Aorta (tissue), 5 donors: ENCODE measurements at regions not wholly inside any gene's neighbourhood (a gene's known extent, or its start where the extent isn't known, plus 50 kb on each side); places are given as distances from the start of the nearest gene placed in this dataset.

ENCODE experiments used
- ATAC-seq: fragments of 200-7000 bp; cut with Tn5 transposase; one replicate; pipeline ENCODE4 v1.9.1; 2022; ENCODE audit warnings: moderate library complexity; ENCODE audit not compliant: low FRiP score
- DNase-seq, 2 donors: peaks; one replicate each; pipeline ENCODE4 v3.0.0-alpha.2; 2020
- H3K27ac ChIP-seq, 2 donors: one replicate each; pipeline ENCODE4 v1.5.1; 2013; ENCODE audit warnings: low read length in 2 of 2, mild to moderate bottlenecking in 2 of 2, moderate library complexity in 2 of 2, control low read depth in 1 of 2, inconsistent platforms in 1 of 2, low read depth in 1 of 2
- H3K27me3 ChIP-seq, 2 donors: one replicate each; pipeline ENCODE4 v1.6.1; 2013; ENCODE audit warnings: control low read depth in 1 of 2, low read length in 1 of 2, mild to moderate bottlenecking in 1 of 2, moderate library complexity in 1 of 2; ENCODE audit not compliant: insufficient read depth in 2 of 2, control insufficient read depth in 1 of 2
- H3K36me3 ChIP-seq, 2 donors: one replicate each; pipeline ENCODE4 v1.6.1; 2013; ENCODE audit warnings: control low read depth in 1 of 2, low read length in 1 of 2, mild to moderate bottlenecking in 1 of 2; ENCODE audit not compliant: insufficient read depth in 2 of 2, control insufficient read depth in 1 of 2
- H3K4me1 ChIP-seq, 2 donors: one replicate each; pipeline ENCODE4 v1.6.1; 2013; ENCODE audit warnings: low read length in 2 of 2, control low read depth in 1 of 2, mild to moderate bottlenecking in 1 of 2, moderate library complexity in 1 of 2; ENCODE audit not compliant: insufficient read depth in 2 of 2, control insufficient read depth in 1 of 2
- H3K4me3 ChIP-seq, 2 donors: one replicate each; pipeline ENCODE4 v1.5.1; 2013; ENCODE audit warnings: low read length in 2 of 2, control low read depth in 1 of 2, mild to moderate bottlenecking in 1 of 2
- H3K9me3 ChIP-seq: one replicate; pipeline ENCODE4 v1.6.1; 2013; ENCODE audit warnings: mild to moderate bottlenecking, low read length; ENCODE audit not compliant: control insufficient read depth
- WGBS, 2 donors: extraction: QIAGEN DNeasy Blood & Tissue Kit; methylation state at CpG; one replicate each; pipeline ENCODE4 v1.1.7; 2013; 5-methylcytosine and 5-hydroxymethylcytosine counted together
- intact Hi-C, 2 donors: fragments of 100-400 bp; cut with DNase I; formaldehyde crosslinking; loops; one replicate each; pipeline versions ENCODE4 v1.14.2 to v1.15.0; 2022
- donor health status: healthy with polysubstance abuse.
- donor health status: Bipolar disorder and iron deficiency.
- donor health status: DM: no; HTN: no; CAD: no.
- donor health status: DM: no; HTN: no; CAD: no.
- donor health status: DM: yes; HTN: yes; CAD: no.

GRCh38 chrX:42941671-42942070, 163.7 kb upstream of the PPP1R2C start:
- ATAC-seq (no peak), DNase-seq (no peak)
- intact Hi-C loops, result no loop called here
- no peak overlapping the region for H3K27ac ChIP-seq
- no peaks in the 10 kb centered on the region for H3K27me3 ChIP-seq
- no peaks in the 10 kb centered on the region for H3K4me1 ChIP-seq
- H3K36me3 ChIP-seq, result no peaks in the 10 kb centered on the region
- WGBS, 2 donors, result 83 to 94% methylated on average over 2 of the region's 2 CpGs
- no peaks in the 10 kb centered on the region for H3K9me3 ChIP-seq
- no peak overlapping the region for H3K4me3 ChIP-seq

GRCh38 chrX:42943051-42943974, 165.3 kb upstream of the PPP1R2C start:
- no peak for ATAC-seq
- 80 to 94% methylated on average over 6 of the region's 6 CpGs for WGBS, 2 donors
- no peaks in the 10 kb centered on the region for H3K36me3 ChIP-seq
- no peak overlapping the region for H3K4me3 ChIP-seq
- DNase-seq, result no peak
- no peak overlapping the region for H3K27ac ChIP-seq
- no peaks in the 10 kb centered on the region for H3K4me1 ChIP-seq
- no peaks in the 10 kb centered on the region for H3K27me3 ChIP-seq
- intact Hi-C loops, result no loop called here
- no peaks in the 10 kb centered on the region for H3K9me3 ChIP-seq

GRCh38 chrX:42944381-42944998, 166.5 kb upstream of the PPP1R2C start:
- DNase-seq, result no peak
- ATAC-seq, result no peak
- H3K4me3 ChIP-seq, result no peak overlapping the region
- no peaks in the 10 kb centered on the region for H3K27me3 ChIP-seq
- no peaks in the 10 kb centered on the region for H3K4me1 ChIP-seq
- H3K36me3 ChIP-seq, result no peaks in the 10 kb centered on the region
- H3K9me3 ChIP-seq, result no peaks in the 10 kb centered on the region
- H3K27ac ChIP-seq, result no peak overlapping the region
- intact Hi-C loops, result no loop called here
- 76 to 94% methylated on average over 3 of the region's 3 CpGs for WGBS, 2 donors

GRCh38 chrX:42946544-42947194, 168.7 kb upstream of the PPP1R2C start:
- Histone ChIP-seq H3K27me3 (no peaks in the 10 kb centered on the region), H3K9me3 (no peaks in the 10 kb centered on the region), H3K4me1 (no peaks in the 10 kb centered on the region), H3K36me3 (no peaks in the 10 kb centered on the region), H3K4me3 (no peak overlapping the region), H3K27ac (no peak overlapping the region)
- ATAC-seq (no peak), DNase-seq (no peak)
- WGBS, 2 donors, result 75 to 89% methylated on average over 6 of the region's 6 CpGs
- intact Hi-C loops, result no loop called here

- 33 to 53% methylated on average over 9 of the region's 9 CpGs for WGBS, 2 donors
Measured at GRCh38 chrX:42948723-42949657, 171.0 kb upstream of the PPP1R2C start.

GRCh38 chrX:42951747-42952146, 173.8 kb upstream of the PPP1R2C start:
- Histone ChIP-seq H3K9me3 (no peaks in the 10 kb centered on the region), H3K4me3 (no peak overlapping the region), H3K27me3 (no peaks in the 10 kb centered on the region), H3K36me3 (no peaks in the 10 kb centered on the region), H3K4me1 (no peaks in the 10 kb centered on the region), H3K27ac (no peak overlapping the region)
- intact Hi-C loops, result no loop called here
- DNase-seq, result no peak
- no peak for ATAC-seq

More at GRCh38 chrX:42948723-42949657, 171.0 kb upstream of the PPP1R2C start:
- ATAC-seq, result no peak
- Histone ChIP-seq H3K9me3 (no peaks in the 10 kb centered on the region), H3K27me3 (no peaks in the 10 kb centered on the region), H3K4me3 (no peak overlapping the region), H3K4me1 (no peaks in the 10 kb centered on the region), H3K27ac (no peak overlapping the region), H3K36me3 (no peaks in the 10 kb centered on the region)
- DNase-seq, result no peak
- intact Hi-C loops, result no loop called here

- Histone ChIP-seq H3K9me3 (no peaks in the 10 kb centered on the region), H3K4me3 (no peak overlapping the region), H3K27me3 (no peaks in the 10 kb centered on the region), H3K4me1 (no peaks in the 10 kb centered on the region), H3K36me3 (no peaks in the 10 kb centered on the region), H3K27ac (no peak overlapping the region)
- no peak for ATAC-seq
- DNase-seq, result no peak
- intact Hi-C loops, result no loop called here
Measured at GRCh38 chrX:42952621-42953020, 174.7 kb upstream of the PPP1R2C start.

GRCh38 chrX:42954880-42955279, 176.9 kb upstream of the PPP1R2C start:
- 87 to 89% methylated on average over 3 of the region's 3 CpGs for WGBS, 2 donors

More at GRCh38 chrX:42954880-42955279, 176.9 kb upstream of the PPP1R2C start:
- Histone ChIP-seq H3K27ac (no peak overlapping the region), H3K27me3 (no peaks in the 10 kb centered on the region), H3K9me3 (no peaks in the 10 kb centered on the region), H3K36me3 (no peaks in the 10 kb centered on the region), H3K4me3 (no peak overlapping the region), H3K4me1 (no peaks in the 10 kb centered on the region)
- DNase-seq, result no peak
- intact Hi-C loops, result no loop called here
- ATAC-seq, result no peak
